HG03432 (cell line): ENCODE measurements at regions not wholly inside any gene's neighbourhood (a gene's known extent, or its start where the extent isn't known, plus 50 kb on each side); places are given as distances from the start of the nearest gene placed in this dataset.
"Not testable (repeated sequence)": the region's sequence is repeated elsewhere in the genome, so short reads cannot be mapped to it uniquely, and the experiment has no call there.

Experiments used
- ATAC-seq: cut with Tn5 transposase; IDR thresholded peaks from one replicate; pipeline ENCODE4 v1.9.1; 2021; ENCODE audit warnings: mild to moderate bottlenecking, moderate library complexity; ENCODE audit not compliant: unreplicated experiment

DNA sequence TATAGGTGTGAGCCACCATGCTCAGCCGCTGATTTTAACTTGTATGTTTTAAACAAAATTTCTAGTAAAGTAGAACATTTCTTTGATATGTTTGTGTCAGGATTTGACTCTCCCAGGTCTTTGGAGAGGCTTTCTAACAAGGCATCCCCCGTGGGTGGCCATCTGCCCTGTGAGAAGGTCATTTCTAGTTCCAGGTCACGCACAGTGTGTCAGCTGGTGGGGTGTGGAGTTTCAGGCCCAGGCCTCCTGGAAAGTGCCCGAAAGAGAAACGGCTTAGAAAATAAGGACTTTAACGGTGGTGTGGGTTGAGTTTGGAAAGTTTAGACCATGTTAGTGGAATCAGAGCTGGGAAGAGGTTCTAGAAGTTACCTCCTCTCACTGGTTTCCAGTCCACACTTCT is 61.0 kb downstream of the SPDYE17 start:
- not testable (repeated sequence) for ATAC-seq

DNA sequence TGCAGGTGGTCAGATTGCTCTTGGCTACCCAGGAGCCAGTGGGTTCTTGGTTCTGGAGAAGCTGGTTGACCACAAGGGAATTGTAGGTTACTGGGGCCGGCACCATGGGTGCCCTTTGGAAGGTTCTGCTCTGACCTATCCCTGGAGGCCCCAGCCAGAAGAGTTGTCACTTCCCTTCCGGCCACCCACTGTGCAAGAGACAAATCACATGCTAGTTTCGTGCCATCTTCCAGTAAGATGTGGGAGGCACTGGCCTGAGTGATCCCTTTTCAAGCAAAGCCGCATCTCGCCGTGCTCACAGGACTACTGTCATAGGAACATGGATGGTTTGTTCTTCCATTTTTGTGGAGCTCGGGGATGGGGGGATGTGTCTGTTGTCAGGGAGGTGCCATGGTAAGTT is 62.3 kb downstream of the SPDYE17 start:
- not testable (repeated sequence) for ATAC-seq

DNA sequence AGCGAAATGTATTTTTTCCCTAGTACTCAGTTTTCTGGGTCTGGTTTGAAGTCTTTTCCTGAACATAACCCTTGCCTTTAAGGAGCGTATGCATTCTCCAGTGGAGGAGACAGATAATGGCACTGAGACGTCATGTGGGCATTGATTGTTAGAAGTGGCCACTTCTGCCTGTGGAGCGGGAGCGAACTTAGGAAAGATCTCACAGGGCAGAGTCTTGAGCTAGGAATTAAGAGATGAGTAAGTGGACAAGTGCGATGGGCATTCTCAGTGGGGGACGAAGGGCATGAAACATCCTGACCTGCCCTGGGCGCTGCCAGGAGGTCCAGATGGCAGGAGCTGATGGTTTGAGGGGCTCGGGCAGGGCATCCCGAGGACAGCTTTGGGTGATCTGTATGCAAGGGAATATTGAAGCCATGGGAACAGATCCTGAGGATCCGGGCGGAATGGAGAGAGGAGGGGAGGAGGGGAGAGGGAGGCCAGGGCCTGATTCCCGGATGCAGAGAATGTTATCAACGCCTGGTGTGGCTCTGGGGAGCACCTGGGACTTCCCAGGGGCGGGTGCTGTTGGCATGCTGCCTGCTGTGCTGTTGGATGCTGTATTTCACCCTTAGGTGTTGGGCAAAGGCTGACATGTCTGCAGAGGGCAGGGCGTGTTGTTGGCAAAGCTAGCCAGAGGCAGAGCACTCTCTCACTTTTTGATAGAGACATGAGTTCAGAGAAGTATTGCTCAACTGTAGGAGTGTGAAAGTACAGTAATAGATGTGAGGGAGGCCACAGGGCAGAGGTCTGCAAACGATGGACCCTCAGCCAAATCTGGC is 66.2 kb downstream of the SPDYE17 start:
- peak; percentile 51 for ATAC-seq

DNA sequence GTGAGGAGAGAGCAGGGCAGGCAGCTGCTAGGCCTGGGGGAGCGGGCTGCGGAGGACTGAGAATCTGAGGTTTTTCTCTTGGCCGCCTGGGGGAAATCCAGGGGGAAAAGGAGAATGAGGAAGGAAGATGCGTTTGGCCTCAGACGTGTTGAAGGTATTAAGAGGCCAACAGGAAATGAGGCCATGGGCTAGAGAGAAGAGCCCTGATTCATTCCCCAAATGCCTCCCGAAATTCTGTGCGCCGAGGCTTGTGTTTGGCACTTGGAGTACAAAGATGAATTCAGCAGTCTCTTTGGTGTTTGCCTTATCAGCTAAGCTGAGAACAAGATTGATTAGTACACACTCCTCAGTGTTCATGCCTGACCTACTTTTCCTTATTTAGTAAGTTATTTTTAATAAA is 68.1 kb downstream of the SPDYE17 start:
- ATAC-seq: not testable (repeated sequence)

DNA sequence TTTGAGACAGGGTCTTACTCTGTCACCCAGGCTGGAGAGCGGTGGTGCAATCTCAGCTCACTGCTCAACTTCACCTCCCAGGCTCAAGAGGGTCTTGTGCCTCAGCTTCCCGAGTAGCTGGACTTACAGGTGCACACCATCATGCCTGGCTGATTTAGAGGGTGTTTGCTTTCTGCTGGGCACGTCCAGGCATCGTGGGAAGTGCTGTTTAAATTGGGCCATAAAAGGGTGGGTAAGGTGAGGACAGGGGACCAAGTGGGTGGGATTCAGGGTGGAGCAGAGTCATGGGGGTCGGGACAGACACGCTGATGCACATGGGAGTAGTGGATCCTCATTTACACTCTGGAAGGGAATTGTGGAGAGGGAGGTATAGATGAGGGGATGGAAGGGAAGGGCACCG is 69.1 kb downstream of the SPDYE17 start:
- not testable (repeated sequence) for ATAC-seq

DNA sequence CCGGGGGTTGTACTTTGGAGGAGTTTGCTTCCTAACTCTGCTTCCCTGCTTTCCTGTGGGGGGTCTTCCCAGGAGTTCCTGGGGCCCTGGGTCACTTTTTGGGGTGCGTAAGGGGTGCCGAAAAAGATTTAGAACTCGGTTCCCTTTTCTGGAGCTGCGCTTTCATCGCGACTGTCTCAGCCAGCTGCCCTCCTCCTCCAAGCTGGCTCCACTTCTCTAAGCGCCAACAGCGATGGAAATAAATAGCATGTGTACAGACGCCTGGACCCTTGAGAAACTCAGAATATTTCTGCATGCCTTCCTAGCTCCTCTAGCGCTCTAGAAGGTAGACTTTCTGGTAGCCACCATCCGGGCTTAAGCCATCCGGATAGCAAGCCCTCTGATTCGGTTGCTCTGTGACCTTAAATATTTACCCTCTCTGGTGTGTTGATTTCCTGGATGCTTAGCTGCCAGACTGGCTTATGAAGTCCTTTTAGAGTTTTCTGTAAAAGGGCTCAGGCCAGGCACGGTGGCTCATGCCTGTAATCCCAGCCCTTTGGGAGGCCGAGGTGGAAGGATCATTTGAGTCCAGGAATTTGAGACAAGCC is 71.7 kb downstream of the SPDYE17 start:
- ATAC-seq: peak; percentile 23

DNA sequence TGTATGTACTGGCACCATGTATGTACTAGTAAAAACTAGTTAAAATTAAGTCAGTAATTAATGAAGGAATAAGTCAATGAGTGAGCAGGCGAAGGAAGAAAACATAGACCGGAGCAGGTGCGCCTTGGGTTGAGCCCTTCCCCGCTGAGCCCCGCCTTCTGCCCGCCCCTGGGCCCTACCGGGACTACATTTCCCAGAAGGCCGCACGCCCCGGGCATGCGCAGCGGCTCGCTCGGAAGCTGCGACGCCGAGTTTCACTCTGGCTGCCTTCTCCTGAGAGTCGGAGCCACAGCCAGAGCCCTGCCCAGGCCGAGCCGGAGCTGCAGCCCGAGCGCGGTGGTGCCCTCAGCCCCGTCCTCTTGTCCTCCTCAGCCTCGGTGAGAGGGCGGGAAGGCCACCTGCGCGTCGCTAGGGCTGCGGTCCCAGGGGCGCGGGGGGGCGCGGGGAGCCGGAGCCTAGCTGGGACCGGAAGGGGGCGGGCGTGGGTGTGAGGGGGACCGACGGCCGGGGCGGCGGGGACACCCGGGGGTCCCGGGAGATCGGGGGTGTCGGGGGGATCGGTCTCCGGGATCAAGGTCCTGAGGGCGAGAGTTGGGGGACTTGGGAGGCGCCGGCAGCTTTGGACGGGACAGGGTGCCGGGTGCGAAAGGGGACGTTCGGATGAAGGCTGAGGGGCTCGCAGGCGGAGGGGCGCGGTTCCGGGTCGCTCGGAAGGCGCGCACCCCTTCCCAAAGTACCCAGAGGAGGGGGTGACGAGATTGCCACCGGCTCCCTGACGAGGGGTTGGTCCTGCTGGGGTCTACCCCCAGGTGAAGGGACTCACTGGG is 72.4 kb downstream of the SPDYE17 start:
- ATAC-seq: peak; percentile 97

DNA sequence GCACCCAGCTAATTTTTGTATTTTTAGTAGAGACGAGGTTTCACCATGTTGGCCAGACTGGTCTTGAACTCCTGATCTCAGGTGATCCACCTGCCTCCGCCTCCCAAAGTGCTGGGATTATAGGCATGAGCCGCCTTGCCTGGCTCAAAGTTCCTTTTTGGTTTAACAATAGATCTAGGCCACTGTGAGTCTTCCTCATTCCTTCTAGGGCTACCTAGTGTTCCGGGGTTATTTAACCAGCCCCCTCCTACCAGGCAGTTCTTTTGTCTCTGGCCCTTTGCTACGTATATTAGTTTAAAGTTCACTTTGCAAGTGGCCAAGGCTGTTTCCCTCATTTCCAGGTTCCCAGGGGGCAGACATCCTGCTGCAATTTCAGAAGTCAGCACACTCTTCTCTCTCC is 75.6 kb downstream of the SPDYE17 start:
- not testable (repeated sequence) for ATAC-seq

DNA sequence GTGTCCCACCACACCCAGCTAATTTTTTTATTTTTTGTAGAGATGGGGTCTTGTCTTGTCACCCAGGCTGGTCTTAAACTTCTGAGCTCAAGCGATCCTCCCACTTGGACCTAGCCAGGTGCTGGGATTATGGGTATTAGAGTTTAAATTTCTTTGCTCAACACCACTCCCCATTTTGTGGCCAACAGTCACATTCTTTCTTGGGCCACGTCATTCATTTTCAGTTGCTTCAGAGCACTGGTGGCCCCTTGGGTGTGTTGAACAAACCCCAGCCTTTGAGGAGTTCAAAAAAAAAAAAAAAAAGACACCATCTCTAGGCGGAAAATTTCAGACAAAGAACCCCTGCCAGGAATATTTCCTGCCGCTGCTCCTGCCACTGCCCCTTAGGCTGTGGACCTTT is 77.0 kb downstream of the SPDYE17 start:
- ATAC-seq: not testable (repeated sequence)

DNA sequence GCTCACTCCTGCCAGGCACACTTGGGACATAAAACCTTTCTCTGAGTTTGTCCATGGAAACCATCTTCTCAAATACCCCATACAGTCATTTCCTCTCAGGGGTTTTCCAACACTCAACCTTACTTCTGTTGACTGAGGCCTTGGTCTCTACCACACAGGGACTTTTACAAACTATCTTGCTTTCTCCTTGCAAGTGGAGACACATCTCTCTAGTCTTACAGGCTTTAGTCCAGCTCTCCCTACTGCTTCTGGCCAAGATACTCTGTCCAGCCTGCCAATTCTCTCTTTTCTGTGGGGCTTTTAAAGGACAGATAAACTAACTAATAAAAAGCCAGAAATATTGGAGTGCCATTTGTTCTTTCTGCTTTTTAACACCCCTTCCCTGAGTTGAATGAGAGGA is 87.6 kb downstream of the SPDYE17 start:
- ATAC-seq: peak; percentile 72

DNA sequence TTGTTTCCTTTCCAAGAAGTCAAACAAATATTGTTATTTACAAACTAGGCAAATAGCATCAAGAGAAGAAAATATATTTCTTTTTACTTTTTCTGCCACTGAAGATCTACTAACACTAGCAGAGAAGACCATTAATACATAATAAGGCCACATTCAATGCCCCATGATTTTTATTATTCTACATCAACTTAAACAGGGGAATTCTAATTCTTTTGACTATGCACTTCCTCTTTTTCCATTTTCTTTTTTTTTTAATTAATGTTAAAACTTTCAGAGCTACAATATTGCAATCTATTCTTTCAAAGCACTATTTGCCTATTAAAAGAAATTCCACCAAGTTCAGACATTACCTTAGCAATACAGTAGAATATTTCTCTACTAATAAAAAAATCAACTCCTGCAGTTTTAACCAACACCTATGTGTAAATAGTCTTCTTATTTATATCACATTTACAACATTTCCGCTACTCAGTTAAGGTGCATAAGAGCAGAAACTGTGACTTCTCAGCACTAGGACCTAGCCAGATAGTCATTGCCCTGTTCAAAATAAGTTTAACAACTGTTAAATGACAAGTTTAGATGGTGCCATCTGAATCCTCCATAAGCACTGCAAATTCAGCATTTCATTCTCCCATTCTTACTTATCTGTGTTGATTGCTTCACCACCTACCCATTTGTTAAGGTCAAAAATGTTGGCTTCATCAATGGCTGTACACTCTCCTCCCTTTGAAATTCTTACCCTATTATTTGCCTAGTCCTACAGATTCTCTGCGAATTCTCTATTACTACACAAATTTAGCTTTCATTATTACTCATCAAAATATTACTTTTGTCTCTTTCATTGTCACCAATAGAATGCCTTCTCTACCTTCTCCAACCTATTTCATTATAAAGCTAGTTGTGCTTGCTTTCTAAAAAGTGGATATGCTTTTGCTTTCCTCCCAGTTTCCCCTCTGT is 90.1 kb downstream of the SPDYE17 start:
- peak; percentile 53 for ATAC-seq

DNA sequence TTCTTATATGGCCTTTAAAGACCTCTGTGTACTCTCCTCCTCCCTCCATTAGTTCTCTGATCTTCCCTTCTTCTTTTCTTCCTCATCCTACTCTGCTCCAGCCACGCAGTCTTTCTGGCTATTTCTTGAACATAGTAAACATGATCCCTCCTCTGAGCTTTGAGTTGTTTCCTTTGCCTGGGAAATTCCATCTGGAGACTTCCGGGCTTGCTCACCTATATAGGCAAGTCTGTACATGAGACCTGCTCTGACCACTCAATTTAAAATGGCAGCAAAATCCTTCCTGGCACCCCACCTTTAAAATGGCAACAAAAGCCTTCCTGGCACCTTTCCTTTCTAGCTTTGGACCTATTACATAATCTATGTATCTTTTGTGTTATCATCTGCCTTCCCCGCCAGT is 94.4 kb downstream of the SPDYE17 start:
- not testable (repeated sequence) for ATAC-seq

DNA sequence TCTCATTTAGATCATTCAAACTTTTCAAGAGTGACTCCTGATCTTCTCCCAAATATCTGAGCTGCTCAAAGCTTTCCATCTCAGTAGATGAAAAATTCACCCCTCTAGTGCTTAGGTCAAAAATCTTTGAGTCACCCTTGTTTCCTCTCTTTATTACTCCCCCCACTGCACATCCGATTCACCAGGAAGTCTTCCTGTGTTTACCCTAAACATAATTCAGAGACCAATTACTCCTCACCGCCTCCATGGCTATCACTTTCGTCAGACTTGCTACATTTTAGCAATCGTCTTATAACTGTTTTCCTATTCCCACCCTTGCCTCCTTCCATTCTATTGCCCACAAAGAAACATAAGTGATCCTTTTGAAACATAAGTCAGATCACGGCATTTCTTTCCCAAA is 94.8 kb downstream of the SPDYE17 start:
- ATAC-seq: not testable (repeated sequence)

DNA sequence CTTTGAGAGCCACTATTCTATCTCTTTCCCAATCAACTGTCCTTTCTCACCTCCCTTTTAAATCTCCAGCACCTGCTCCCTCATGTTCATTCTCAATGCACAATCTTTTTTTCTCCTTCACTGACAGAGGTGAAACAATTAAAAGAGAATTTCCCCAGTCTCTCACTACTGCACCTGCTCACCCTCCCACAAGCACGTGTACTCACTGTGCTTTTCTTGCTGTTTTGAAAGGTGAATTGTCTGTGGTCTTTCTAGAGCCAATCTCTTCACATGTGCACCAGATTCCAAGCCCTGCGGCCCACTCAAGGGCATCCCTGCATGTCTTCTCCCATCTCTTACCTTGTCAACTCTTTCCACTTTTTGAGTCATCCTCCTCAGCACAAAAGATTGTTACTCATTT is 95.8 kb downstream of the SPDYE17 start:
- ATAC-seq: not testable (repeated sequence)

DNA sequence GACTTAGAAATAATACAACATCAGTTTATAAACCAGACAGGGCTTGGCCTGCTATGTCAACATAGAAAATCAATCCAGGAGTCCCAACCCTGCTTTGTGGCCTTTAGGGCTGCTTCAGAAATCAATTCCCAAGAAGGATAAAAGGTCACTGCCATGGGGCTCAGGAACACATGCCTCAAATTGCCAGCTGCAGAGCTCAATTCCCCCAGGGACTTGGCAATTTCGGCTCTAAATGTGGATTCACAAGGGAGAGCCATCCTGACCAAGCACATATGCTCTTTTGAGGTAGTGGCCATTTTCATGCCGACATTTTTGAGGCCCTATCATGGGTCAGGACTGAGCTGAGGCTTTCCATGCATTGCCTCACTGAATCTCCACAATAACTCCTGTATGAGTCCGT is 97.5 kb downstream of the SPDYE17 start:
- not testable (repeated sequence) for ATAC-seq

DNA sequence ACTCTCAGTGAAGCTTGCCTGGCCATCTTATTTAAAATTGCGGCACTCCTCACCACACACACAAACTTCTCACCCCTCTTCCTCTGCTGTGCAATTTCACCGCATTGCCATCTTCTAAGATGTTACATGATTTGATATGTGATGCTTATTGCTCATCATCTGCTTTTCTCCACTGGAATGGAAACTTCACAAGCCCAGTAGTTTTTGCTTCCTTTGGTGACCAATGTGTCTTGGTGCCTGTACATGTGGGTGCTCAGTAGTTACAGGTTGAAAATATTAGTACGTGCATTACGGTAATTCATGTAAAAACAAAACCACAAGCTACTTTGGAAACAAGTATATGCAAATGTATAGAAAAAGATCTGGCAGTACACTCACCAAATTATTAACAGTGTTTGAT is 99.2 kb downstream of the SPDYE17 start:
- peak; percentile 79 for ATAC-seq

DNA sequence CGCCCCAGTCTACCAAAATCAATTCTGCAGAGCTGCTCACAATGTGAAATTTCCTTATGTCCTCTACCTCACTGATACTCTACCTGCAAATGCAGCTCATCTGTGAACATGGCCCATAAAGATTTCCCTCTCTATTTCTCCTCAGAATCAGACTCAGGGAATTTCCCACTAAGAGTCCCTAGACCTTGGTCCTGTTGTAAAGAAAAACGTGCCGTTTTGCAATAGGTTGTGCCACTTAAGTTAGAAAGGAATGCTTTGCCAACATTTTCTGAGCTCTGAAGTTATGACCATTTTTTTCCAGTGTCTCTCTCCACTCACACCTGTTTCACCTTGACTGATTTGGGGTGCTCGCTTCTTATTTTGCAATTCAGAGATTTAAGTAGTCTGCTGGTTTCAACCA is 100.7 kb downstream of the SPDYE17 start:
- not testable (repeated sequence) for ATAC-seq

DNA sequence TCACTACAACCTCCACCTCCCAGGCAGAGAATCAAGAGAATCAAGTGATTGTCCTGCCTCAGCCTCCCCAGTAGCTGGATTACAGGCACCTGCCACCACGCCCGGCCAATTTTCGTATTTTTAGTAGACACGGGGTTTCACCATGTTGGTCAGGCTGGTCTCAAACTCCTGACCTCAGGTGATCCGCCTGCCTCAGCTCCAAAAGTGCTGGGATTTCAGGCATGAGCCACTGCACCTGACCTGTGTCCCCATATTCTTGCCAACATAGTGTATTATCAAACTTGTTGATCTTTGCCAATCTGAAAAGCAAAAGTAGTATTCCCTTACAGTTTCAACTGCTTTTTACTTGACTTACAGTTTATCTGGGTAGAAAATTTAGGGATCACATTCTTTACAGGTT is 101.7 kb downstream of the SPDYE17 start:
- not testable (repeated sequence) for ATAC-seq

DNA sequence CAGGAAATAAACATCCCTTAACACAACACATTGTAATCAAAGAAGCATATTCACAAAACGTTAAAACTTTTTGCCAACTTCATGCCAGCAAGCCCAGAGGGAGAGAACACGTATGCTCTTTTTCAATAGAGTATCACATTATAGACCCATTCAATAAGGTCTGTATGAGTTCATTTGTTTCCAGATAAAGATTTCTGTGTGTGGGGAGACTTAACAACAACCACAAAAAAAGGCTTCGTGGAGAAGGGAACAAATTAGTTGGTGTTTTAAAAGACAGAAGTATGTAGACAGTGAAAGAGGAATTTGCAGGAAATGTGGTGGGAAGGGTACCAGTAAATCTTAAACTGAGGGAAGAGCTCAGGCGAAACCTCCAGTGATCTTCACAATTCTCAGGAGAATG is 103.4 kb downstream of the SPDYE17 start:
- not testable (repeated sequence) for ATAC-seq

DNA sequence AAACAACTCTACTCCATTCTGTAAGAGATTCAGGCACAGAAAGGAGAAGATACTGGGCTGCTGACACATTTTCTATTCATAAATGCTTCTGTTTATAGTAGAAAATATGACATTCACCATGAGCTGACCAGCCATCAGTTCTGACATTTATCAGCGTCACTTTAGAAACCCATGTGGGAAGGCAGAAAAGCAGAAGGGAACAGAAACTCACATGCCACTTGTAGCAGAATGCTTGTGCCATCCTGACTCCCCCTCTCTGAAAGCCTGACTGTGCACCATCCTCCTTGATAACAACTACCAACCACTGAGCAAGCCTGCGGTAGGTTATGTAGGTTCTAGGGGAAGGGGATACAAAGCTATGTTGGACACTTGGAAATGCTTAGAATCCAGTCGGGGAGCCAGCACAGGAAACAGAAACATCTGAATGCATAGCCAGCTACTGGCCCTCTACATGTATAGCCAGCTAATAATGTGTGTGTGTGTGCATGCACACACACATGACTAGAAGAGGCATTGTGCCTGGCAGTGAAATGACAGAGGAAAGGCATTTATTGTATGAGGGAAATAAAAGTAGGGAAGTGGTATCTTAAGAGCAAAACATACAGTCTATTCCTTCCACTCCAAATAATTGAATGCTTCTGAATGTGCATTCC is 104.3 kb downstream of the SPDYE17 start:
- peak; percentile 85 for ATAC-seq
